HepG2 (cell line): ENCODE measurements at regions not wholly inside any gene's neighbourhood (a gene's known extent, or its start where the extent isn't known, plus 50 kb on each side); places are given as distances from the start of the nearest gene placed in this dataset.

Experiments
- ATAC-seq: fragments of 200-7000 bp; cut with Tn5 transposase; 3 replicates; pipeline ENCODE4 v1.9.1; 2020; ENCODE audit warnings: mild to moderate bottlenecking, moderate library complexity
- BruUV-seq: library from RNA; stranded (reverse); fragments of 400-500 nt; replicated peaks from 2 replicates; lab custom pipeline; 2021; lab: Mats Ljungman, UMichigan
- CTCF ChIA-PET: fragments of 300-600 bp; formaldehyde crosslinking; extraction: SDS; loops from one replicate; lab custom pipeline; 2021; ENCODE audit warnings: low total read pairs, inconsistent platforms, low intra/inter-chr PET ratio; lab: Yijun Ruan, JAX
- POLR2A ChIA-PET: fragments of 350-600 bp; sonication (Branson Sonifier 250); formaldehyde crosslinking; loops from one replicate; lab custom pipeline; 2020; ENCODE audit warnings: antibody characterized with exemption, inconsistent platforms; lab: Yijun Ruan, JAX
- DNase-seq: peaks from one replicate; pipeline ENCODE4 v3.0.0-alpha.2; 2015; ENCODE audit warnings: low spot score
- FAIRE-seq: peaks from 3 replicates; lab custom pipeline; 2011; peaks lifted over from hg19 to GRCh38; lab: Jason Lieb, UNC
- H2AFZ ChIP-seq: one replicate; pipeline ENCODE4 v1.6.1; 2011; ENCODE audit warnings: low read length, inconsistent platforms
- H3K27ac ChIP-seq: fragments of 300-600 bp; 3 replicates; pipeline ENCODE4 v1.8.0; 2011; ENCODE audit warnings: mixed run types, mild to moderate bottlenecking, mixed read lengths, low read length, inconsistent platforms; ENCODE audit not compliant: insufficient read depth; ENCODE audit errors: extremely low read length
- H3K27me3 ChIP-seq, 2 experiments: fragments of 200-600 bp in 1 of 2; 2 replicates in 1 of 2; 3 replicates in 1 of 2; pipeline versions ENCODE4 v1.6.0 to v1.8.0; 2011; ENCODE audit warnings: low read length in 2 of 2, mild to moderate bottlenecking in 2 of 2, moderate library complexity in 2 of 2, inconsistent platforms in 1 of 2; ENCODE audit not compliant: insufficient read depth in 2 of 2, control insufficient read depth in 1 of 2
- H3K36me3 ChIP-seq, 2 experiments: fragments of 200-600 bp in 1 of 2; replicated peaks in 1 of 2; 2 replicates in 1 of 2; 3 replicates in 1 of 2; pipeline versions ENCODE4 v1.5.1 to v1.8.0; 2011; ENCODE audit warnings: low read length in 2 of 2, inconsistent platforms in 1 of 2; ENCODE audit not compliant: insufficient read depth in 2 of 2, control insufficient read depth in 1 of 2
- H3K4me1 ChIP-seq: 2 replicates; pipeline ENCODE4 v1.5.1; 2012; ENCODE audit warnings: low read length, inconsistent platforms; ENCODE audit not compliant: insufficient read depth
- H3K4me2 ChIP-seq: 2 replicates; pipeline ENCODE4 v1.6.0; 2011; ENCODE audit warnings: low read depth, low read length, inconsistent platforms
- H3K4me3 ChIP-seq, 3 experiments: fragments of 200-600 bp in 1 of 3; sonication (generic), shearing (Covaris generic) in 1 of 3; replicated peaks in 1 of 3; 2 replicates each; pipeline ENCODE4 v1.5.1; 2011 to 2016; ENCODE audit warnings: low read length in 3 of 3, inconsistent platforms in 2 of 3, low read depth in 2 of 3, mild to moderate bottlenecking in 2 of 3, control low read depth in 1 of 3, mixed read lengths in 1 of 3; ENCODE audit not compliant: insufficient read depth in 1 of 3
- H3K79me2 ChIP-seq: one replicate; pipeline ENCODE4 v1.6.1; 2011; ENCODE audit warnings: low read length, inconsistent platforms; ENCODE audit not compliant: insufficient read depth
- H3K9ac ChIP-seq: 2 replicates; pipeline ENCODE4 v1.6.0; 2011; ENCODE audit warnings: mild to moderate bottlenecking, low read depth, low read length, inconsistent platforms; ENCODE audit not compliant: insufficient read depth
- H3K9me3 ChIP-seq: 2 replicates; pipeline ENCODE4 v1.5.1; 2012; ENCODE audit warnings: mild to moderate bottlenecking, low read length
- H4K20me1 ChIP-seq: 2 replicates; pipeline ENCODE4 v1.6.0; 2011; ENCODE audit warnings: inconsistent platforms, mild to moderate bottlenecking, low read length, moderate library complexity; ENCODE audit not compliant: insufficient read depth
- GTF3A ChIP-seq: sonication (generic); formaldehyde crosslinking; conservative IDR thresholded peaks from 2 replicates; pipeline ENCODE4 v1.4.0; 2020; ENCODE audit warnings: mild to moderate bottlenecking, missing genetic modification reagents
- IRF1 ChIP-seq: sonication (generic); formaldehyde crosslinking; IDR thresholded peaks from 2 replicates; pipeline ENCODE4 v1.4.0; 2020; ENCODE audit warnings: low read depth, mild to moderate bottlenecking, missing genetic modification reagents
- JUNB ChIP-seq: sonication (generic); formaldehyde crosslinking; IDR thresholded peaks from 2 replicates; pipeline ENCODE4 v1.8.0; 2022; ENCODE audit warnings: missing genetic modification reagents, mild to moderate bottlenecking, borderline replicate concordance
- NFKB2 ChIP-seq: sonication (generic); formaldehyde crosslinking; IDR thresholded peaks from 2 replicates; pipeline ENCODE4 v1.4.0; 2020; ENCODE audit warnings: missing genetic modification reagents, borderline replicate concordance
- RCOR2 ChIP-seq: IDR thresholded peaks from 2 replicates; pipeline ENCODE4 v1.6.1; 2016; ENCODE audit warnings: missing biosample characterization, missing genetic modification reagents
- U2AF2 ChIP-seq: fragments of 200-400 bp; formaldehyde crosslinking; IDR thresholded peaks from 2 replicates; pipeline ENCODE4 v1.6.1; 2017; ENCODE audit warnings: low read depth, mild to moderate bottlenecking, low read length
- ZSCAN20 ChIP-seq: sonication (generic); formaldehyde crosslinking; IDR thresholded peaks from 2 replicates; pipeline ENCODE4 v1.4.0; 2020; ENCODE audit warnings: missing genetic modification reagents, mild to moderate bottlenecking, borderline replicate concordance
- WGBS: methylation state at CpG from one replicate; pipeline ENCODE4 v1.1.6; 2017; ENCODE audit warnings: low lambda C conversion rate; 5-methylcytosine and 5-hydroxymethylcytosine counted together
- in situ Hi-C: cut with HindIII; loops from 2 replicates; pipeline ENCODE4 v1.10.0; 2017; ENCODE audit warnings: low pct_unique_long_range_greater_than_20kb; ENCODE audit not compliant: extremely low pct_ligation_motif_present
- intact Hi-C: fragments of 100-400 bp; cut with micrococcal nuclease; formaldehyde crosslinking; loops from one replicate; pipeline ENCODE4 v1.10.0; 2022; ENCODE audit not compliant: unreplicated experiment

GRCh38 chr20:56927127-56927526 is 298.0 kb downstream of the TFAP2C start:
- no peak overlapping the region for H3K27ac ChIP-seq
- CTCF ChIA-PET, result no interaction called here
- H3K4me3 ChIP-seq, result no peak overlapping the region
- in situ Hi-C loops, result no loop called here
- TF ChIP-seq IRF1, result no peak
- TF ChIP-seq GTF3A, result no peak
- no peak for TF ChIP-seq JUNB (CRISPR knock-in tag)
- TF ChIP-seq RCOR2, result no peak
- H3K27me3 ChIP-seq, result peaks cover 5 to 76% of the 10 kb centered on the region in 2 experiments; a peak in 4 of 5 replicates
- H3K4me1 ChIP-seq, result no peaks in the 10 kb centered on the region
- H3K36me3 ChIP-seq, result no peaks in the 10 kb centered on the region
- no TSS peak for BruUV-seq
- ATAC-seq (no peak), FAIRE-seq (no peak), DNase-seq (no peak)
- no peaks in the 10 kb centered on the region for H3K79me2 ChIP-seq
- no peak overlapping the region for H3K9ac ChIP-seq
- intact Hi-C loops, result no loop called here
- no peaks in the 10 kb centered on the region for H3K9me3 ChIP-seq
- H2AFZ ChIP-seq, result no peak overlapping the region
- H3K4me2 ChIP-seq, result no peak overlapping the region
- H4K20me1 ChIP-seq, result no peaks in the 10 kb centered on the region
- WGBS, result 53% methylated on average over 8 of the region's 8 CpGs
- POLR2A ChIA-PET, result no interaction called here

DNA sequence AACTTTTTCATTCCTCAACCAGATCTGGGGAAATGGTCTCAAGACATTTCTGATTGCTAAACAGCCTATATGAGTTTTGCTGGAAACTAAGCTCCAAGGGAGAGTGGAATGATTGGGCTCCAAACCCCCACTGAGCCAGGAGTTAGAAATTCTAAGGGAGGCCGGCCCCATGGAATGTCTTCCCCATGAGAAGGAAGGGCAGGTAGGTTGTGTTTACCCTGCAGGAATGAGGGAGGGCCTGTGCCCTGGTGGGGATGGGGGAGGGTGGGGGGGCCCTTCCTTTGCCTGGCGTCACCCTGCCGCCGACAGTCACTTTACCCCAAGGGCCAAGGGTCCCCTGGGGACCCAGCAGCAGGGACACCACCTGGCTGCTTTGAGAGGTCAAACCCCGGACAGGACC is 298.9 kb downstream of the TFAP2C start:
- Histone ChIP-seq H3K27ac (no peak overlapping the region), H3K4me3 (no peak overlapping the region), H3K36me3 (no peaks in the 10 kb centered on the region), H3K27me3 (peaks cover 5 to 70% of the 10 kb centered on the region in 2 experiments; a peak in 4 of 5 replicates), H3K4me2 (no peak overlapping the region), H3K9ac (no peak overlapping the region), H3K4me1 (no peaks in the 10 kb centered on the region), H2AFZ (no peak overlapping the region), H4K20me1 (no peaks in the 10 kb centered on the region), H3K9me3 (no peaks in the 10 kb centered on the region), H3K79me2 (no peaks in the 10 kb centered on the region)
- TF ChIP-seq ZSCAN20 (CRISPR knock-in tag) (no peak), NFKB2 (no peak), U2AF2 (no peak)
- FAIRE-seq (no peak), DNase-seq (no peak), ATAC-seq (no peak)
- no TSS peak for BruUV-seq
- ChIA-PET CTCF (no interaction called here), POLR2A (no interaction called here)
- in situ Hi-C loops (no loop called here), intact Hi-C loops (no loop called here)
- WGBS, result 10% methylated on average over 2 of the region's 5 CpGs
